SU-DHL-6 (cell line): ENCODE measurements at regions not wholly inside any gene's neighbourhood (a gene's known extent, or its start where the extent isn't known, plus 50 kb on each side); places are given as distances from the start of the nearest gene placed in this dataset.

Experiments used
- H2AFZ ChIP-seq: fragments of 200-600 bp; sonication (generic); 2 replicates; pipeline ENCODE4 v1.6.1; 2014; ENCODE audit warnings: low read depth, mild to moderate bottlenecking, moderate library complexity, mixed read lengths, antibody characterized with exemption, low read length; ENCODE audit not compliant: severe bottlenecking
- H3F3A ChIP-seq: fragments of 200-600 bp; shearing (Covaris generic); 2 replicates; pipeline ENCODE4 v1.6.0; 2016; ENCODE audit warnings: antibody characterized with exemption, mild to moderate bottlenecking; ENCODE audit not compliant: insufficient read depth
- H3K27ac ChIP-seq: fragments of 200-600 bp; sonication (generic); 2 replicates; pipeline ENCODE4 v1.5.1; 2016; ENCODE audit warnings: low read depth, mild to moderate bottlenecking, low read length, moderate library complexity, mixed read lengths
- H3K27me3 ChIP-seq: fragments of 200-600 bp; sonication (generic), shearing (Covaris generic); 2 replicates; pipeline ENCODE4 v1.6.0; 2014; ENCODE audit warnings: mild to moderate bottlenecking, low read length
- H3K36me3 ChIP-seq: fragments of 200-600 bp; sonication (generic); 2 replicates; pipeline ENCODE4 v1.6.1; 2014; ENCODE audit warnings: mild to moderate bottlenecking, low read length, mixed read lengths
- H3K4me2 ChIP-seq: fragments of 300-600, 200-600 bp; shearing (Covaris generic), sonication (generic); 2 replicates; pipeline ENCODE4 v1.6.0; 2014; ENCODE audit warnings: low read length, low read depth, mild to moderate bottlenecking; ENCODE audit not compliant: poor library complexity, severe bottlenecking
- H3K4me3 ChIP-seq: fragments of 200-600 bp; sonication (generic); 2 replicates; pipeline ENCODE4 v1.5.1; 2014; ENCODE audit warnings: antibody characterized with exemption, low read length, mild to moderate bottlenecking, mixed read lengths; ENCODE audit not compliant: insufficient read depth, poor library complexity, severe bottlenecking
- H3K79me2 ChIP-seq: fragments of 200-600 bp; sonication (generic); 2 replicates; pipeline ENCODE4 v1.6.1; 2014; ENCODE audit warnings: mild to moderate bottlenecking, low read length, moderate library complexity; ENCODE audit not compliant: insufficient read depth
- H3K9ac ChIP-seq: fragments of 200-600 bp; sonication (generic); 2 replicates; pipeline ENCODE4 v1.7.0; 2014; ENCODE audit warnings: mild to moderate bottlenecking, low read length
- H3K9me2 ChIP-seq: fragments of 200-600 bp; sonication (generic); replicated peaks from 2 replicates; pipeline ENCODE4 v1.6.1; 2014; ENCODE audit warnings: low read length; ENCODE audit not compliant: insufficient read depth
- H3K9me3 ChIP-seq: fragments of 200-600 bp; sonication (generic); 2 replicates; pipeline ENCODE4 v1.6.1; 2014; ENCODE audit warnings: low read length, mixed read lengths; ENCODE audit not compliant: insufficient read depth
- H4K20me1 ChIP-seq: fragments of 200-600 bp; sonication (generic); 2 replicates; pipeline ENCODE4 v1.6.1; 2014; ENCODE audit warnings: low read depth, mild to moderate bottlenecking, antibody characterized with exemption, low read length, moderate library complexity, mixed read lengths
- EZH2phosphoT487 ChIP-seq: fragments of 200-600 bp; sonication (generic), shearing (Covaris generic); conservative IDR thresholded peaks from 2 replicates; pipeline ENCODE4 v1.6.1; 2018; ENCODE audit warnings: mild to moderate bottlenecking, antibody characterized with exemption, low read length, moderate library complexity, mixed read lengths
- TF ChIP-seq, protein P1 (sequence below): fragments of 200-600 bp; sonication (generic); IDR thresholded peaks from one replicate; pipeline ENCODE4 v1.5.1; 2017; ENCODE audit warnings: antibody characterized with exemption, mild to moderate bottlenecking, low read length, moderate library complexity; ENCODE audit not compliant: insufficient read depth, poor library complexity, severe bottlenecking

- Histone ChIP-seq H3K27ac (no peak overlapping the region), H3K79me2 (no peaks in the 10 kb centered on the region), H3K9ac (no peak overlapping the region), H3K4me3 (no peak overlapping the region), H4K20me1 (no peaks in the 10 kb centered on the region), H2AFZ (no peak overlapping the region), H3K36me3 (no peaks in the 10 kb centered on the region), H3K4me2 (no peak overlapping the region), H3F3A (no peaks in the 10 kb centered on the region), H3K9me2 (no peaks in the 10 kb centered on the region), H3K9me3 (no peaks in the 10 kb centered on the region), H3K27me3 (no peaks in the 10 kb centered on the region)
- TF ChIP-seq EZH2phosphoT487, result no peak
- TF ChIP-seq, protein P1, sequence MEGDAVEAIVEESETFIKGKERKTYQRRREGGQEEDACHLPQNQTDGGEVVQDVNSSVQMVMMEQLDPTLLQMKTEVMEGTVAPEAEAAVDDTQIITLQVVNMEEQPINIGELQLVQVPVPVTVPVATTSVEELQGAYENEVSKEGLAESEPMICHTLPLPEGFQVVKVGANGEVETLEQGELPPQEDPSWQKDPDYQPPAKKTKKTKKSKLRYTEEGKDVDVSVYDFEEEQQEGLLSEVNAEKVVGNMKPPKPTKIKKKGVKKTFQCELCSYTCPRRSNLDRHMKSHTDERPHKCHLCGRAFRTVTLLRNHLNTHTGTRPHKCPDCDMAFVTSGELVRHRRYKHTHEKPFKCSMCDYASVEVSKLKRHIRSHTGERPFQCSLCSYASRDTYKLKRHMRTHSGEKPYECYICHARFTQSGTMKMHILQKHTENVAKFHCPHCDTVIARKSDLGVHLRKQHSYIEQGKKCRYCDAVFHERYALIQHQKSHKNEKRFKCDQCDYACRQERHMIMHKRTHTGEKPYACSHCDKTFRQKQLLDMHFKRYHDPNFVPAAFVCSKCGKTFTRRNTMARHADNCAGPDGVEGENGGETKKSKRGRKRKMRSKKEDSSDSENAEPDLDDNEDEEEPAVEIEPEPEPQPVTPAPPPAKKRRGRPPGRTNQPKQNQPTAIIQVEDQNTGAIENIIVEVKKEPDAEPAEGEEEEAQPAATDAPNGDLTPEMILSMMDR, result no peak
These were observed 621.8 kb downstream of the BCKDHB start for GRCh38 chr6:80728101-80728750.

GRCh38 chr6:80725156-80725930 is 618.9 kb downstream of the BCKDHB start:
- Histone ChIP-seq H2AFZ (no peak overlapping the region), H3K9me3 (no peaks in the 10 kb centered on the region), H3K4me2 (no peak overlapping the region), H3F3A (no peaks in the 10 kb centered on the region), H3K79me2 (no peaks in the 10 kb centered on the region), H3K4me3 (no peak overlapping the region), H4K20me1 (no peaks in the 10 kb centered on the region), H3K27ac (no peak overlapping the region), H3K9ac (no peak overlapping the region), H3K27me3 (no peaks in the 10 kb centered on the region), H3K9me2 (no peaks in the 10 kb centered on the region), H3K36me3 (no peaks in the 10 kb centered on the region)
- TF ChIP-seq, protein P1, result no peak
- no peak for TF ChIP-seq EZH2phosphoT487

GRCh38 chr6:80720824-80721223 is 614.4 kb downstream of the BCKDHB start:
- no peak overlapping the region for H3K9ac ChIP-seq
- no peak overlapping the region for H3K27ac ChIP-seq
- H3K36me3 ChIP-seq, result no peaks in the 10 kb centered on the region
- H3K27me3 ChIP-seq, result no peaks in the 10 kb centered on the region
- H3K9me2 ChIP-seq, result no peaks in the 10 kb centered on the region
- TF ChIP-seq, protein P1, result no peak
- TF ChIP-seq EZH2phosphoT487, result no peak
- no peak overlapping the region for H3K4me3 ChIP-seq
- H3K79me2 ChIP-seq, result no peaks in the 10 kb centered on the region
- H3F3A ChIP-seq, result no peaks in the 10 kb centered on the region
- H3K4me2 ChIP-seq, result no peak overlapping the region
- H2AFZ ChIP-seq, result no peak overlapping the region
- H4K20me1 ChIP-seq, result no peaks in the 10 kb centered on the region
- H3K9me3 ChIP-seq, result no peaks in the 10 kb centered on the region
